Progenitor cell of endocrine pancreas (in vitro differentiated cells): ENCODE measurements at regions not wholly inside any gene's neighbourhood (a gene's known extent, or its start where the extent isn't known, plus 50 kb on each side); places are given as distances from the start of the nearest gene placed in this dataset.

Experiments
- DNase-seq: peaks from one replicate; pipeline ENCODE4 v3.0.0; 2021; ENCODE audit warnings: low spot score; ENCODE audit not compliant: unreplicated experiment
- H3K27ac Mint-ChIP-seq: 2 replicates; pipeline ENCODE4 v1.8.0; 2021; ENCODE audit warnings: mild to moderate bottlenecking, moderate library complexity, mixed read lengths
- H3K27me3 Mint-ChIP-seq: 2 replicates; pipeline ENCODE4 v1.8.0; 2021; ENCODE audit warnings: mixed read lengths
- H3K36me3 Mint-ChIP-seq: 2 replicates; pipeline ENCODE4 v1.8.0; 2022; ENCODE audit warnings: mixed read lengths; ENCODE audit not compliant: insufficient read depth
- H3K4me1 Mint-ChIP-seq: 2 replicates; pipeline ENCODE4 v1.8.0; 2021; ENCODE audit warnings: low read depth, mixed read lengths
- H3K4me3 Mint-ChIP-seq: 2 replicates; pipeline ENCODE4 v1.8.0; 2021; ENCODE audit warnings: low read depth, mild to moderate bottlenecking, moderate library complexity, mixed read lengths
- H3K9me3 Mint-ChIP-seq: 2 replicates; pipeline ENCODE4 v1.8.0; 2021; ENCODE audit warnings: low read depth, mixed read lengths
- CTCF ChIP-seq: fragments of 200-600 bp; sonication (generic); IDR thresholded peaks from one replicate; pipeline ENCODE4 v1.5.0; 2021; ENCODE audit warnings: antibody characterized with exemption, mild to moderate bottlenecking; ENCODE audit not compliant: unreplicated experiment

GRCh38 chr16:14345512-14346115, 274.5 kb downstream of the MRTFB start:
- no peak for TF ChIP-seq CTCF
- H3K9me3 Mint-ChIP-seq = peaks cover 17% of the 10 kb centered on the region
- no peaks in the 10 kb centered on the region for H3K4me1 Mint-ChIP-seq
- peaks cover 2% of the 10 kb centered on the region for H3K36me3 Mint-ChIP-seq
- DNase-seq = no peak
- no peak overlapping the region for H3K27ac Mint-ChIP-seq
- H3K4me3 Mint-ChIP-seq = no peak overlapping the region
- peaks cover 29% of the 10 kb centered on the region for H3K27me3 Mint-ChIP-seq

- Mint-ChIP-seq H3K4me1 (no peaks in the 10 kb centered on the region), H3K36me3 (peaks cover 2% of the 10 kb centered on the region), H3K27me3 (peaks cover 32% of the 10 kb centered on the region), H3K4me3 (no peak overlapping the region), H3K27ac (no peak overlapping the region), H3K9me3 (peaks cover 19% of the 10 kb centered on the region)
- DNase-seq = no peak
- no peak for TF ChIP-seq CTCF
Observed at GRCh38 chr16:14344945-14345344, 273.8 kb downstream of the MRTFB start.

- TF ChIP-seq CTCF = no peak
- no peak overlapping the region for H3K4me3 Mint-ChIP-seq
- DNase-seq = no peak
- peaks cover 2% of the 10 kb centered on the region for H3K36me3 Mint-ChIP-seq
- peaks cover 20% of the 10 kb centered on the region for H3K9me3 Mint-ChIP-seq
- peaks cover 35% of the 10 kb centered on the region for H3K27me3 Mint-ChIP-seq
- H3K27ac Mint-ChIP-seq = no peak overlapping the region
- H3K4me1 Mint-ChIP-seq = no peaks in the 10 kb centered on the region
Observed at GRCh38 chr16:14344292-14344691, 273.2 kb downstream of the MRTFB start.

- H3K36me3 Mint-ChIP-seq = peaks cover 2% of the 10 kb centered on the region
- H3K4me3 Mint-ChIP-seq = no peak overlapping the region
- no peak for TF ChIP-seq CTCF
Observed at GRCh38 chr16:14341324-14342225, 270.5 kb downstream of the MRTFB start.

GRCh38 chr16:14339694-14340093, 268.6 kb downstream of the MRTFB start:
- DNase-seq = no peak
- H3K27ac Mint-ChIP-seq = no peak overlapping the region
- H3K27me3 Mint-ChIP-seq = peaks cover 30% of the 10 kb centered on the region
- H3K4me3 Mint-ChIP-seq = no peak overlapping the region
- TF ChIP-seq CTCF = no peak
- H3K9me3 Mint-ChIP-seq = peaks cover 15% of the 10 kb centered on the region
- H3K36me3 Mint-ChIP-seq = peaks cover 2% of the 10 kb centered on the region
- H3K4me1 Mint-ChIP-seq = peaks cover 11% of the 10 kb centered on the region

More at GRCh38 chr16:14341324-14342225, 270.5 kb downstream of the MRTFB start:
- peaks cover 11% of the 10 kb centered on the region for H3K4me1 Mint-ChIP-seq
- peaks cover 35% of the 10 kb centered on the region for H3K27me3 Mint-ChIP-seq
- H3K9me3 Mint-ChIP-seq = peaks cover 20% of the 10 kb centered on the region
- no peak overlapping the region for H3K27ac Mint-ChIP-seq
- DNase-seq = no peak
